HG03575 (cell line): ENCODE measurements at regions not wholly inside any gene's neighbourhood (a gene's known extent, or its start where the extent isn't known, plus 50 kb on each side); places are given as distances from the start of the nearest gene placed in this dataset.

Experiments
- ATAC-seq: cut with Tn5 transposase; IDR thresholded peaks from one replicate; pipeline ENCODE4 v1.9.1; 2021; ENCODE audit not compliant: unreplicated experiment, insufficient number of reproducible peaks, low FRiP score; ENCODE audit errors: extremely low read depth

DNA sequence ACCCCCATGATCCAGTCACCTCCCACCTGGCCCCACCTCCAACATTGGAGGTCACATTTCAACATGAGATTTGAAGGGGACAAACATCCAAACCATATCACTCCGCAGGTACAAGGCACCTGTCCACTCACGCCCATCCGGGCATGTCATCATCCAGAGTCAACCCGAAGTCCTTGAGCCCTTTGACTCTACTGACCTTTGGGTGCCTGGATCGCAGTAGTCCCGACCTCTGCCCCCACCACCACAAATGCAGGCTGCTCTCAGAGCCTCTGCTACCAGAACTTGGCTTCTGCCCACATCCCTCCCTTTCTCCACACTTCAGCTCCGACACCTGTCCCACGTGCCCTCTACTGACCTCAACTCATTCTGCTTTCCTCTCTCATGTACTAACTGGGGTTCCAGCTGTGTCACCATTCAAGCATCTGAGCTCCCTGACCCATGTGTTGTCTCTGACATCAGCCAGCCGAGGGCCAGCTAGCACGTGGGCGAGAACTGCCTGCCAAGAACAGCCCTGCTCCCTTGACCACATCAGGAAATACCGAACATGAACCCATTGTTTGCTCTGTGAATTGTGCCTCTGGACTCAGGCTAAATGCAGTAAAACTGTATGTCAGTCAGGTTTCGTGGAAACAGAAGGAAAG, 498.3 kb upstream of the SULF2 start:
- no peak for ATAC-seq

DNA sequence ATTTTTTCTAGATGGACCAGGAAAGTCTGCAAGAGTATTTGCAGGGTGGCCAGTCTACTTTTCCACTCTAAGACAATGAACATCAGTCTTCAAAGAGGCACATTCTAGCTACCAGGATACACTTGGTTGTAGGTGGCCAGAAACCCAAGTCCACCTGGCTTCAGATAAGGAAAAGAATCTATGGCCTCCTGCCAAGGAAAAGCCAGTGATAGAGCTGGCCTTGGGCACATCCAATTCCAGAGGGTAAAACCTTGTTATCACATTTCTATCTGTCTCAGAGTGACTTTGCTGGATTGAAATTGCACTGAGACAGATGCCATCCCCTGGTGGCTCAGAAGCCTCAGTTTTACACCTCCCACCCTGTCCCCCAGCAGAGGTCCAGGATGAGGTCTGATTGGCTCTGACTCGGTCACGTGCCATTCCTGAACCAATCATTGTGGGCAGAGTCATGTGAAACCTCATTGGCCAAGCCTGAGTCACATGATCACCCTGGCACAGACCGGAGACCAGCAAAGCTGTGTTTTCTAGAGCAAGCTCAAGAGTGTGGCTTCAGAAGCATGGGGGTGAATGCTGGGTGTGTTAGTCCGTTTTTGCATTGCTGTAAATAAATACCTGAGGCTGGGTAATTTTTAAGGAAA, 497.4 kb upstream of the SULF2 start:
- ATAC-seq, result no peak

DNA sequence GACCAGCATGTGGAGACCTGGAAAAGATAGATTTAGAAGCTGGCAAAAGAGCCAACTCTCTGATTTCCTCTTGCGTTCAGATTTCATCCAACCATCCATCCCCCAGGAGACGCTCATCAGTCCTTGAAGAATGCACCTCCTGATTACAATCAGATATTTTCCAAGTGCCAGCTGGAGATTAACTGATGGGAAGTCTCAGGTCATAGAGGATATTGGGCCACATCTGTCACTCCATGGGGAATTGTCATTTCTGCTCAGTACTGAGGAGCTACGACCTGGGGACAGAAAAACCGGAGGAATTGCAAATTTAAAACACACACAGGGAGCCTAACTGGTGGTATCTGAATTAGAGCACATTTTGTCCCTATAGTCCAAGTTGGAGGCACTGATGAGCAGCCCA, 496.2 kb upstream of the SULF2 start:
- no peak for ATAC-seq

DNA sequence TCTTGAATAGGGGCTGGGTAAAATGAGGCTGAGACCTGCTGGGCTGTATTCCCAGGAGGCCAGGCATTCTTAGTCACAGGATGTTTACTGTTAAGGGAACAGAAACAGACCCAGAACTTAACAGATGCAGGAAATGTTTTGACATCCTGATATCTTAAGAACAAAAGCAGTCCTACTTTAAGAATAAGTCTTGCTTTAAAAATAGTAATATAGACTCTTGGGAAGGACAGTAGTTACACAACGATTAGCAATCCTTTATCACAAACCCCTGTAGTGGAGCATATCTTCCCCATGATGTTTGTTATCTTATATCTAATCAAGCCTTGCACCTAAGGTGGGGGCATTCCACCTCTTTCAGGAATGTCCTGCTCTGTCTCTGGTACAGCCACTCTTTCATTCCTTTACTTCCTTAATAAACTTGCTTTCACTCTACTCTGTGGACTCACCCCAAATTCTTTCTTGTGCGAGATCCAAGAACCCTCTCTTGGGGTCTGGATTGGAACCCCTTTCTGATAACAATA, 493.7 kb upstream of the SULF2 start:
- ATAC-seq, result no peak

- ATAC-seq, result no peak
Measured at GRCh38 chr20:48277266-48277665, 492.0 kb upstream of the SULF2 start.

- no peak for ATAC-seq
Measured at GRCh38 chr20:48276021-48276342, 490.7 kb upstream of the SULF2 start.

- no peak for ATAC-seq
Measured at GRCh38 chr20:48275286-48276020, 490.2 kb upstream of the SULF2 start.

DNA sequence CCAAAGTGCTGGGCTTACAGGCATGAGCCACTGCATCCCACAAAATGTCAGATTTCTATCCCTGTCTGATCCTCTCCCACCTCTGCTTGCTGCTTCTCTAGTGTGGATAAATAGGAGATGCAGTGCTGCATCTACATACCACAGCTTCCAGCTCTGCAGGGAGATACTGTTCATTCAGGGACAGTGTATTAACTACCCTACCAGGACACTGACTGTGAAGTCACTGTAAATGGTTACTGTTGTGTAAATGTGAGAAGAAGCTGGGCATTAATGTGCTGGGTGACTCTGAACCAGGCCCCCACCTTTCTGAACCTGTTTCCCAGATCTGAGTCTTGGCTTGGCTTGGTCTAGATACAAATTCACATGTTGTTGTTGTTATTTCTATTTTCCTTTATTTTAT, 488.6 kb upstream of the SULF2 start:
- no peak for ATAC-seq

DNA sequence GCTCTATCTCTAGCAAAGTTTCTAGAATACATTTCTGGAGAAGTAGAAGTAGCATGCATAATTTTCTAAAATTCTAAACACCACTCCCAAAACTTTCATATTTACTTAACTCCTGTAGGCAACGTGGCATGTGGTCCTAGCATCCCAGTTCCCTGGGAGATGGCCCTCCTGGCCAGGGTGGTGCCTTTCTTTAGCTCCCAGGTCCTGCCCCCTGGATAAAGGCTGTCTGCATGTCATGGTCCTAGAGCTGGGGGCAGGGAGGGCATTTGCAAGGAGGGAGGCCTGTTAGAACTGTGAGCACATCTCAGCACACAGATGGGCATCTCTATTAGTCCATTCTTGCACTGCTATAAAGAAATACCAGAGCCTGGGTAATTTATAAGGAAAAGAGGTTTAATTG, 485.6 kb upstream of the SULF2 start:
- ATAC-seq, result no peak

- no peak for ATAC-seq
Measured at GRCh38 chr20:48267860-48268633, 482.8 kb upstream of the SULF2 start.

GRCh38 chr20:48266571-48266970, 481.3 kb upstream of the SULF2 start:
- ATAC-seq, result no peak

- no peak for ATAC-seq
Measured at GRCh38 chr20:48265791-48266190, 480.5 kb upstream of the SULF2 start.

- ATAC-seq, result no peak
Measured at GRCh38 chr20:48262955-48263354, 477.7 kb upstream of the SULF2 start.

GRCh38 chr20:48262466-48262865, 477.2 kb upstream of the SULF2 start:
- ATAC-seq, result no peak

- no peak for ATAC-seq
Measured at GRCh38 chr20:48261398-48261910, 476.2 kb upstream of the SULF2 start.

- no peak for ATAC-seq
Measured at GRCh38 chr20:48260129-48260756, 475.0 kb upstream of the SULF2 start.

GRCh38 chr20:48259456-48259855, 474.2 kb upstream of the SULF2 start:
- ATAC-seq, result no peak

DNA sequence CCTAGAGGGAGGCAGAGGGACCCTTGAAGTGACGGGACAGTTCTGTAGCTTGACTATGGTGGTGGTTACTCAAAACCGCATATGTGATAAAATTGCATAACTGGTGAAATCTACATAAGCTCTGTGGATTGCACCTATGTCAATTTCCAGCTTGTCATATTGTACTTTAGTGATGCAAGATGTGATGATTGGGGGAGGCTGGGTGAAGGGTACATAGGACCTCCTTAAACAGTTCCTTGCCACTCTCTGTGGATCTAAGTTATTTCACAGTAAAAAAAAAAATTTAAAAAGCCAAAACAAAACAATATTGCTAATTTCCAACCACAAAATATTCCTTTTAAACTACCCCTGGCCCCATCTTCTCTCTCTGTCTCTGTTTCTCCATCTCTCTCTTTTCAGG, 472.6 kb upstream of the SULF2 start:
- no peak for ATAC-seq

DNA sequence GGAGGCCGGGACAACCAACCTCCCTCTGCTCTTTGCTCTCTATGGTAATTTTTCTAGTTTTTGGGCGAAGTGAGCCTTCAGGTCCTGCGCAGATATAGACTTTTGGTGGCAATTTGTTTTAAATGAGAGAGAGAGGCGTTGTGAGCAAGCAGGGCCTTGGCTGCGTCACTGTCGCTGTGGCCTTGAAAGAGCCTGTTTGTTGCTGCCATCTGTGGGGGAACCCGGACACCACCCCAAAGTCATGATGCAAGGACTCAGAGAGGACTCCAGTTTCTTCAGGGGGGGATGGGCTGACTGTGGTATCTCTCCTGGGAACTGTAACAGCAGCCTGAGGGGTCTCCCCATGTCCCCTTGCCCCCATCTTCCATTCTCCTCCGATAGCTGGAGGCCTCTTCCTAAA, 462.7 kb upstream of the SULF2 start:
- ATAC-seq, result no peak
